ENCODE measurements at regions not wholly inside any gene's neighbourhood (a gene's known extent, or its start where the extent isn't known, plus 50 kb on each side); places are given as distances from the start of the nearest gene placed in this dataset.

- DNase-seq (ENCODE audit: low spot score): no peak
- H3K9me3 Mint-ChIP-seq: no peaks in the 10 kb centered on the region
- no peaks in the 10 kb centered on the region for H3K79me2 ChIP-seq (replicated peaks; ENCODE audit: insufficient read depth)
- H3K4me3 Mint-ChIP-seq: no peak overlapping the region
- H2AFZ ChIP-seq: no peak overlapping the region
- no peaks in the 10 kb centered on the region for H3K27me3 Mint-ChIP-seq (ENCODE audit: insufficient read depth, low read depth, poor library complexity)
- H3K36me3 ChIP-seq (ENCODE audit: insufficient read depth): no peaks in the 10 kb centered on the region
- H3K4me3 ChIP-seq: no peak overlapping the region
- no peaks in the 10 kb centered on the region for H3K36me3 Mint-ChIP-seq (ENCODE audit: low read depth)
- H3K27me3 ChIP-seq (ENCODE audit: insufficient read depth): no peaks in the 10 kb centered on the region
- H3K27ac Mint-ChIP-seq: no peak overlapping the region
- H3K27ac ChIP-seq (ENCODE audit: low read depth): no peak overlapping the region
- H4K20me1 ChIP-seq (replicated peaks; ENCODE audit: insufficient read depth): no peaks in the 10 kb centered on the region
- H3F3A ChIP-seq (replicated peaks; ENCODE audit: low read depth): no peaks in the 10 kb centered on the region
- TF ChIP-seq EZH2phosphoT487 (IDR thresholded peaks at IDR 0.05; ENCODE audit: unreplicated experiment) (no peak), JUNB (IDR thresholded peaks at IDR 0.05; ENCODE audit: unreplicated experiment) (no peak), EZH2 (IDR thresholded peaks at IDR 0.05; ENCODE audit: low read depth, unreplicated experiment) (no peak), STAT1 (IDR thresholded peaks at IDR 0.05; ENCODE audit: unreplicated experiment) (no peak), ETS1 (IDR thresholded peaks at IDR 0.05) (no peak), CREB1 (CRISPR knock-in tag; IDR thresholded peaks at IDR 0.05; ENCODE audit: low read depth) (no peak), ZNF114 (CRISPR knock-in tag; IDR thresholded peaks at IDR 0.05) (no peak), ZNF331 (CRISPR knock-in tag; IDR thresholded peaks at IDR 0.05; ENCODE audit: low read depth) (no peak), POLR2AphosphoS5 (IDR thresholded peaks at IDR 0.05; ENCODE audit: low read depth) (no peak), ZNF462 (CRISPR knock-in tag; IDR thresholded peaks at IDR 0.05) (no peak), CTCF (conservative IDR thresholded peaks at IDR 0.05; ENCODE audit: low read depth in 2 of 2) (no peak)
- TF ChIP-seq, protein P1, sequence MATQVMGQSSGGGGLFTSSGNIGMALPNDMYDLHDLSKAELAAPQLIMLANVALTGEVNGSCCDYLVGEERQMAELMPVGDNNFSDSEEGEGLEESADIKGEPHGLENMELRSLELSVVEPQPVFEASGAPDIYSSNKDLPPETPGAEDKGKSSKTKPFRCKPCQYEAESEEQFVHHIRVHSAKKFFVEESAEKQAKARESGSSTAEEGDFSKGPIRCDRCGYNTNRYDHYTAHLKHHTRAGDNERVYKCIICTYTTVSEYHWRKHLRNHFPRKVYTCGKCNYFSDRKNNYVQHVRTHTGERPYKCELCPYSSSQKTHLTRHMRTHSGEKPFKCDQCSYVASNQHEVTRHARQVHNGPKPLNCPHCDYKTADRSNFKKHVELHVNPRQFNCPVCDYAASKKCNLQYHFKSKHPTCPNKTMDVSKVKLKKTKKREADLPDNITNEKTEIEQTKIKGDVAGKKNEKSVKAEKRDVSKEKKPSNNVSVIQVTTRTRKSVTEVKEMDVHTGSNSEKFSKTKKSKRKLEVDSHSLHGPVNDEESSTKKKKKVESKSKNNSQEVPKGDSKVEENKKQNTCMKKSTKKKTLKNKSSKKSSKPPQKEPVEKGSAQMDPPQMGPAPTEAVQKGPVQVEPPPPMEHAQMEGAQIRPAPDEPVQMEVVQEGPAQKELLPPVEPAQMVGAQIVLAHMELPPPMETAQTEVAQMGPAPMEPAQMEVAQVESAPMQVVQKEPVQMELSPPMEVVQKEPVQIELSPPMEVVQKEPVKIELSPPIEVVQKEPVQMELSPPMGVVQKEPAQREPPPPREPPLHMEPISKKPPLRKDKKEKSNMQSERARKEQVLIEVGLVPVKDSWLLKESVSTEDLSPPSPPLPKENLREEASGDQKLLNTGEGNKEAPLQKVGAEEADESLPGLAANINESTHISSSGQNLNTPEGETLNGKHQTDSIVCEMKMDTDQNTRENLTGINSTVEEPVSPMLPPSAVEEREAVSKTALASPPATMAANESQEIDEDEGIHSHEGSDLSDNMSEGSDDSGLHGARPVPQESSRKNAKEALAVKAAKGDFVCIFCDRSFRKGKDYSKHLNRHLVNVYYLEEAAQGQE (IDR thresholded peaks at IDR 0.05; ENCODE audit: unreplicated experiment): no peak
- no peak for ATAC-seq
- H3K4me2 ChIP-seq: no peak overlapping the region
- peaks cover 20% of the 10 kb centered on the region for H3K4me1 ChIP-seq (ENCODE audit: insufficient read depth)
- no peaks in the 10 kb centered on the region for H3K9me2 ChIP-seq (ENCODE audit: insufficient read depth)
- peaks cover 9% of the 10 kb centered on the region; the same call in 2 of the 3 replicates for H3K4me1 Mint-ChIP-seq
These were observed 705.3 kb downstream of the PRELID2 start for GRCh38 chr5:145129797-145130196.

All from GM23338 (cell line).